IMR-90 (cell line): ENCODE measurements at regions not wholly inside any gene's neighbourhood (a gene's known extent, or its start where the extent isn't known, plus 50 kb on each side); places are given as distances from the start of the nearest gene placed in this dataset.
A peak's percentile ranks its signal among the peaks of the same experiment; 100 is the strongest.

ENCODE experiments used
- ATAC-seq: fragments of 200-7000 bp; cut with Tn5 transposase; 2 replicates; pipeline ENCODE4 v1.9.1; 2020; ENCODE audit warnings: low read depth, mild to moderate bottlenecking, moderate library complexity
- BruUV-seq: library from RNA; stranded (reverse); fragments of 400-500 nt; replicated peaks from 2 replicates; lab custom pipeline; 2021; lab: Mats Ljungman, UMichigan
- CTCF ChIA-PET: fragments of 300-600 bp; formaldehyde crosslinking; extraction: SDS; loops from one replicate; lab custom pipeline; 2021; ENCODE audit warnings: antibody characterized with exemption; lab: Yijun Ruan, JAX
- POLR2A ChIA-PET: fragments of 300-600 bp; sonication (Branson Sonifier 250); formaldehyde crosslinking; loops from one replicate; lab custom pipeline; 2022; ENCODE audit warnings: antibody characterized with exemption; ENCODE audit not compliant: unreplicated experiment; lab: Charles Lee
- DNase-seq: peaks from one replicate; pipeline ENCODE4 v3.0.0; 2013
- H2AFZ ChIP-seq: replicated peaks from 2 replicates; pipeline ENCODE3; 2013; ENCODE audit warnings: low read length, mild to moderate bottlenecking; ENCODE audit not compliant: poor library complexity
- H2AK5ac ChIP-seq: 2 replicates; pipeline ENCODE4 v1.6.1; 2013; ENCODE audit warnings: low read depth, low read length, inconsistent platforms
- H2AK9ac ChIP-seq: replicated peaks from 2 replicates; pipeline ENCODE3; 2013; ENCODE audit warnings: mild to moderate bottlenecking, low read depth, low read length, moderate library complexity; ENCODE audit not compliant: poor library complexity
- H2BK120ac ChIP-seq: 2 replicates; pipeline ENCODE4 v1.6.1; 2013; ENCODE audit warnings: low read depth, low read length, inconsistent platforms
- H2BK15ac ChIP-seq: 3 replicates; pipeline ENCODE4 v1.6.1; 2013; ENCODE audit warnings: low read depth, low read length, inconsistent platforms
- H2BK20ac ChIP-seq: 2 replicates; pipeline ENCODE4 v1.6.1; 2013; ENCODE audit warnings: low read depth, mild to moderate bottlenecking, inconsistent platforms, low read length, moderate library complexity
- H2BK5ac ChIP-seq: 2 replicates; pipeline ENCODE4 v1.6.1; 2013; ENCODE audit warnings: mild to moderate bottlenecking, low read depth, low read length, inconsistent platforms; ENCODE audit not compliant: poor library complexity, severe bottlenecking
- H3K14ac ChIP-seq: replicated peaks from 2 replicates; pipeline ENCODE4 v1.6.1; 2013; ENCODE audit warnings: low read depth, low read length, inconsistent platforms
- H3K18ac ChIP-seq: 2 replicates; pipeline ENCODE4 v1.6.1; 2013; ENCODE audit warnings: low read depth, low read length, control low read depth
- H3K23ac ChIP-seq: 2 replicates; pipeline ENCODE4 v1.6.1; 2013; ENCODE audit warnings: low read depth, low read length, inconsistent platforms
- H3K27ac ChIP-seq: 2 replicates; pipeline ENCODE4 v1.5.1; 2013; ENCODE audit warnings: mild to moderate bottlenecking, control low read depth, low read length; ENCODE audit not compliant: insufficient read depth
- H3K27me3 ChIP-seq: 2 replicates; pipeline ENCODE4 v1.6.1; 2013; ENCODE audit warnings: low read length; ENCODE audit not compliant: control insufficient read depth, insufficient read depth
- H3K36me3 ChIP-seq: 2 replicates; pipeline ENCODE4 v1.6.1; 2013; ENCODE audit warnings: low read length, mixed read lengths; ENCODE audit not compliant: control insufficient read depth, insufficient read depth
- H3K4ac ChIP-seq: 2 replicates; pipeline ENCODE4 v1.6.1; 2013; ENCODE audit warnings: low read depth, low read length, inconsistent platforms
- H3K4me1 ChIP-seq: 2 replicates; pipeline ENCODE4 v1.6.1; 2013; ENCODE audit warnings: low read length, mixed read lengths; ENCODE audit not compliant: control insufficient read depth, insufficient read depth
- H3K4me2 ChIP-seq: 2 replicates; pipeline ENCODE4 v1.6.1; 2013; ENCODE audit warnings: low read depth, mild to moderate bottlenecking, control low read depth, low read length, moderate library complexity
- H3K4me3 ChIP-seq: 2 replicates; pipeline ENCODE4 v1.5.1; 2013; ENCODE audit warnings: low read depth, mild to moderate bottlenecking, control low read depth, low read length, moderate library complexity; ENCODE audit not compliant: insufficient read depth
- H3K56ac ChIP-seq: 2 replicates; pipeline ENCODE4 v1.6.1; 2013; ENCODE audit warnings: low read length, inconsistent platforms; ENCODE audit not compliant: insufficient read depth; ENCODE audit errors: extremely low read depth
- H3K79me1 ChIP-seq, 2 experiments: 2 replicates each; pipeline ENCODE4 v1.6.1; 2013; ENCODE audit warnings: low read length in 2 of 2, inconsistent platforms in 1 of 2, low read depth in 1 of 2
- H3K9ac ChIP-seq: 2 replicates; pipeline ENCODE4 v1.6.1; 2013; ENCODE audit warnings: low read depth, low read length, control low read depth
- H3K9me1 ChIP-seq: 2 replicates; pipeline ENCODE4 v1.6.1; 2013; ENCODE audit warnings: low read length, inconsistent platforms; ENCODE audit not compliant: insufficient read depth
- H3K9me3 ChIP-seq: 2 replicates; pipeline ENCODE4 v1.6.1; 2013; ENCODE audit warnings: low read length; ENCODE audit not compliant: control insufficient read depth, insufficient read depth
- H4K20me1 ChIP-seq: 2 replicates; pipeline ENCODE4 v1.6.1; 2013; ENCODE audit warnings: low read length, inconsistent platforms; ENCODE audit not compliant: insufficient read depth
- H4K5ac ChIP-seq: 2 replicates; pipeline ENCODE4 v1.6.1; 2013; ENCODE audit warnings: mild to moderate bottlenecking, low read depth, low read length, control low read depth
- H4K8ac ChIP-seq, 2 experiments: 2 replicates each; pipeline ENCODE4 v1.6.1; 2013; ENCODE audit warnings: low read depth in 2 of 2, low read length in 2 of 2, control low read depth in 1 of 2, inconsistent platforms in 1 of 2
- H4K91ac ChIP-seq: 2 replicates; pipeline ENCODE4 v1.6.1; 2013; ENCODE audit warnings: low read depth, low read length, inconsistent platforms; ENCODE audit not compliant: insufficient read depth
- SMC3 ChIP-seq: fragments of 150-350 bp; IDR thresholded peaks from 2 replicates; pipeline ENCODE4 v1.6.1; 2016; ENCODE audit warnings: low read depth, mild to moderate bottlenecking, antibody characterized with exemption, low read length, moderate library complexity
- WGBS, 2 experiments: methylation state at CpG; one replicate each; pipeline versions ENCODE4 v1.1.5 to v1.1.7; 2013; ENCODE audit warnings: missing lambda C conversion rate in 2 of 2; ENCODE audit not compliant: insufficient read length in 1 of 2; ENCODE audit errors: extremely low coverage in 2 of 2; 5-methylcytosine and 5-hydroxymethylcytosine counted together
- dilution Hi-C: fragments of 300-500 bp; cut with HindIII; formaldehyde crosslinking; loops from one replicate; pipeline ENCODE4 v1.14.3; 2018; ENCODE audit warnings: low sequenced_read_pairs; ENCODE audit not compliant: unreplicated experiment
- in situ Hi-C: fragments of 300-500 bp; cut with MboI; formaldehyde crosslinking; loops from 3 replicates; pipeline ENCODE4 v1.14.3; 2019; ENCODE audit warnings: low sequenced_read_pairs, inconsistent platforms, mixed read lengths
- intact Hi-C: fragments of 100-400 bp; cut with micrococcal nuclease; formaldehyde crosslinking; loops from 2 replicates; pipeline ENCODE4 v1.10.0; 2022
- TF ChIP-seq, protein P1 (sequence below): fragments of 150-350 bp; IDR thresholded peaks from 2 replicates; pipeline ENCODE4 v1.6.1; 2016; ENCODE audit warnings: low read depth, mild to moderate bottlenecking, low read length, moderate library complexity, borderline replicate concordance

DNA sequence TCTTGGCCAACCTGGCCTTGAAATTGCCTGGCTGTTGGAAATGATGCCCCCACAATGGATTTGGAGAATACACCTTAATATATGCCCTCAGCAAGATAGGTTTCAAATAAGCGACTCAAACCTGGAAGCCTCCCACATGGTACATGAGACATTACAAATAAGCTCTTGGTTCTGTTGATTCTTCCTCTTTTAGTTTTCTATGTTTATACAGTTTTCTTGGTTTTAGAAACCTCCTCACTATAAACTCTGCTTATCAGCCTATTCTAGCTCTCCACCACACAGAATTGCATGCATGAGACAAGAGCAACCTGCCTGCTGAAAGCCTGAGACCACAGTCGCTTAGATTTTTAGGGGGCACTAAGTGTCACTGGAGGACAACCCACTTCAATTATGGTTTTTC is 108.8 kb upstream of the PREP start:
- Histone ChIP-seq H2AK9ac (no peak overlapping the region), H3K4me2 (no peak overlapping the region), H3K4me3 (no peak overlapping the region), H2BK5ac (peak overlapping the region; percentile 18), H3K4me1 (peaks cover 1% of the 10 kb centered on the region; the same call in 1 of the 2 replicates), H3K27me3 (no peaks in the 10 kb centered on the region), H4K20me1 (no peaks in the 10 kb centered on the region), H2BK20ac (peak overlapping the region; percentile 65), H2BK15ac (peak overlapping the region; percentile 38; the same call in 1 of the 3 replicates), H3K9ac (no peak overlapping the region), H3K9me1 (peaks cover 4% of the 10 kb centered on the region; the same call in 1 of the 2 replicates), H3K4ac (peak overlapping the region; percentile 24; the same call in 1 of the 2 replicates), H3K18ac (peak overlapping the region; percentile 28; the same call in 1 of the 2 replicates), H4K91ac (peak overlapping the region; percentile 46; the same call in 1 of the 2 replicates), H2BK120ac (peak overlapping the region; percentile 68), H3K9me3 (no peaks in the 10 kb centered on the region), H4K8ac (no peak overlapping the region), H3K14ac (0 out of 2 replicates have a peak overlapping the region, but pooled peaks have one; percentile 19), H3K23ac (no peak overlapping the region), H2AFZ (no peak overlapping the region), H3K79me1 (no peaks in the 10 kb centered on the region), H3K56ac (no peak overlapping the region), H3K27ac (no peak overlapping the region), H4K5ac (no peak overlapping the region; the same call in 1 of the 2 replicates), H2AK5ac (0 out of 2 replicates have a peak overlapping the region, but pooled peaks have one; percentile 38), H3K36me3 (no peaks in the 10 kb centered on the region)
- ChIA-PET POLR2A (no interaction called here), CTCF (no interaction called here)
- DNase-seq (no peak), ATAC-seq (no peak)
- TF ChIP-seq, protein P1, sequence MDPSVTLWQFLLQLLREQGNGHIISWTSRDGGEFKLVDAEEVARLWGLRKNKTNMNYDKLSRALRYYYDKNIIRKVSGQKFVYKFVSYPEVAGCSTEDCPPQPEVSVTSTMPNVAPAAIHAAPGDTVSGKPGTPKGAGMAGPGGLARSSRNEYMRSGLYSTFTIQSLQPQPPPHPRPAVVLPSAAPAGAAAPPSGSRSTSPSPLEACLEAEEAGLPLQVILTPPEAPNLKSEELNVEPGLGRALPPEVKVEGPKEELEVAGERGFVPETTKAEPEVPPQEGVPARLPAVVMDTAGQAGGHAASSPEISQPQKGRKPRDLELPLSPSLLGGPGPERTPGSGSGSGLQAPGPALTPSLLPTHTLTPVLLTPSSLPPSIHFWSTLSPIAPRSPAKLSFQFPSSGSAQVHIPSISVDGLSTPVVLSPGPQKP = no peak
- TF ChIP-seq SMC3 = no peak
- intact Hi-C loops = loop anchor here (2.0 kb wide), 1 partner anchor 93 kb away; no protein-coding TSS in a partner anchor
- no TSS peak for BruUV-seq
- in situ Hi-C loops = no loop called here
- dilution Hi-C loops = no loop called here
- WGBS, 2 experiments = no CpG with 5 or more reads among the region's 2 CpGs
